ENCODE measurements at regions not wholly inside any gene's neighbourhood (a gene's known extent, or its start where the extent isn't known, plus 50 kb on each side); places are given as distances from the start of the nearest gene placed in this dataset.

- Histone ChIP-seq H3K4me1 (ENCODE audit: control insufficient read depth, low read depth, low read length) (no peaks in the 10 kb centered on the region), H3K4me3 (ENCODE audit: low read length) (no peak overlapping the region), H3K27ac (ENCODE audit: low read length) (no peak overlapping the region), H3K9ac (ENCODE audit: low read length) (no peak overlapping the region), H3K36me3 (ENCODE audit: control insufficient read depth, low read depth, low read length) (no peaks in the 10 kb centered on the region), H3K9me3 (ENCODE audit: control insufficient read depth, low read depth, low read length) (no peaks in the 10 kb centered on the region), H3K27me3 (ENCODE audit: control insufficient read depth, insufficient read depth, low read length) (no peaks in the 10 kb centered on the region)
Measured at GRCh38 chr17:71664861-71665260, 456.0 kb upstream of the SOX9 start.

GRCh38 chr17:71666047-71666446 is 454.8 kb upstream of the SOX9 start:
- H3K4me1 ChIP-seq (ENCODE audit: control insufficient read depth, low read depth, low read length) = no peaks in the 10 kb centered on the region
- H3K27me3 ChIP-seq (ENCODE audit: control insufficient read depth, insufficient read depth, low read length) = no peaks in the 10 kb centered on the region
- no peak overlapping the region for H3K27ac ChIP-seq (ENCODE audit: low read length)
- no peaks in the 10 kb centered on the region for H3K9me3 ChIP-seq (ENCODE audit: control insufficient read depth, low read depth, low read length)
- H3K36me3 ChIP-seq (ENCODE audit: control insufficient read depth, low read depth, low read length) = no peaks in the 10 kb centered on the region
- no peak overlapping the region for H3K9ac ChIP-seq (ENCODE audit: low read length)
- no peak overlapping the region for H3K4me3 ChIP-seq (ENCODE audit: low read length)

GRCh38 chr17:71667661-71668060 is 453.2 kb upstream of the SOX9 start:
- Histone ChIP-seq H3K36me3 (ENCODE audit: control insufficient read depth, low read depth, low read length) (no peaks in the 10 kb centered on the region), H3K4me1 (ENCODE audit: control insufficient read depth, low read depth, low read length) (no peaks in the 10 kb centered on the region), H3K9ac (ENCODE audit: low read length) (no peak overlapping the region), H3K9me3 (ENCODE audit: control insufficient read depth, low read depth, low read length) (peaks cover 4% of the 10 kb centered on the region), H3K4me3 (ENCODE audit: low read length) (no peak overlapping the region), H3K27ac (ENCODE audit: low read length) (no peak overlapping the region), H3K27me3 (ENCODE audit: control insufficient read depth, insufficient read depth, low read length) (no peaks in the 10 kb centered on the region)

GRCh38 chr17:71668807-71669206 is 452.0 kb upstream of the SOX9 start:
- Histone ChIP-seq H3K9me3 (ENCODE audit: control insufficient read depth, low read depth, low read length) (peaks cover 4% of the 10 kb centered on the region), H3K27ac (ENCODE audit: low read length) (no peak overlapping the region), H3K4me1 (ENCODE audit: control insufficient read depth, low read depth, low read length) (no peaks in the 10 kb centered on the region), H3K36me3 (ENCODE audit: control insufficient read depth, low read depth, low read length) (no peaks in the 10 kb centered on the region), H3K9ac (ENCODE audit: low read length) (no peak overlapping the region), H3K4me3 (ENCODE audit: low read length) (no peak overlapping the region), H3K27me3 (ENCODE audit: control insufficient read depth, insufficient read depth, low read length) (no peaks in the 10 kb centered on the region)

GRCh38 chr17:71677439-71677838 is 443.4 kb upstream of the SOX9 start:
- Histone ChIP-seq H3K36me3 (ENCODE audit: control insufficient read depth, low read depth, low read length) (no peaks in the 10 kb centered on the region), H3K27me3 (ENCODE audit: control insufficient read depth, insufficient read depth, low read length) (no peaks in the 10 kb centered on the region), H3K27ac (ENCODE audit: low read length) (no peak overlapping the region), H3K9me3 (ENCODE audit: control insufficient read depth, low read depth, low read length) (no peaks in the 10 kb centered on the region), H3K9ac (ENCODE audit: low read length) (no peak overlapping the region), H3K4me1 (ENCODE audit: control insufficient read depth, low read depth, low read length) (no peaks in the 10 kb centered on the region), H3K4me3 (ENCODE audit: low read length) (no peak overlapping the region)

- Histone ChIP-seq H3K27me3 (ENCODE audit: control insufficient read depth, insufficient read depth, low read length) (no peaks in the 10 kb centered on the region), H3K9me3 (ENCODE audit: control insufficient read depth, low read depth, low read length) (no peaks in the 10 kb centered on the region), H3K4me3 (ENCODE audit: low read length) (no peak overlapping the region), H3K9ac (ENCODE audit: low read length) (no peak overlapping the region), H3K36me3 (ENCODE audit: control insufficient read depth, low read depth, low read length) (no peaks in the 10 kb centered on the region), H3K27ac (ENCODE audit: low read length) (no peak overlapping the region), H3K4me1 (ENCODE audit: control insufficient read depth, low read depth, low read length) (no peaks in the 10 kb centered on the region)
Measured at GRCh38 chr17:71679832-71680231, 441.0 kb upstream of the SOX9 start.

- Histone ChIP-seq H3K4me1 (ENCODE audit: control insufficient read depth, low read depth, low read length) (no peaks in the 10 kb centered on the region), H3K27ac (ENCODE audit: low read length) (no peak overlapping the region), H3K9ac (ENCODE audit: low read length) (no peak overlapping the region), H3K27me3 (ENCODE audit: control insufficient read depth, insufficient read depth, low read length) (no peaks in the 10 kb centered on the region), H3K9me3 (ENCODE audit: control insufficient read depth, low read depth, low read length) (no peaks in the 10 kb centered on the region), H3K4me3 (ENCODE audit: low read length) (no peak overlapping the region), H3K36me3 (ENCODE audit: control insufficient read depth, low read depth, low read length) (no peaks in the 10 kb centered on the region)
Measured at GRCh38 chr17:71681427-71682173, 439.2 kb upstream of the SOX9 start.

- Histone ChIP-seq H3K4me3 (ENCODE audit: low read length) (no peak overlapping the region), H3K27ac (ENCODE audit: low read length) (no peak overlapping the region), H3K36me3 (ENCODE audit: control insufficient read depth, low read depth, low read length) (no peaks in the 10 kb centered on the region), H3K9me3 (ENCODE audit: control insufficient read depth, low read depth, low read length) (no peaks in the 10 kb centered on the region), H3K9ac (ENCODE audit: low read length) (no peak overlapping the region), H3K27me3 (ENCODE audit: control insufficient read depth, insufficient read depth, low read length) (no peaks in the 10 kb centered on the region), H3K4me1 (ENCODE audit: control insufficient read depth, low read depth, low read length) (no peaks in the 10 kb centered on the region)
Measured at GRCh38 chr17:71682174-71682494, 438.7 kb upstream of the SOX9 start.

GRCh38 chr17:71689782-71690181 is 431.0 kb upstream of the SOX9 start:
- H3K9ac ChIP-seq (ENCODE audit: low read length) = no peak overlapping the region
- H3K27ac ChIP-seq (ENCODE audit: low read length) = no peak overlapping the region
- no peaks in the 10 kb centered on the region for H3K27me3 ChIP-seq (ENCODE audit: control insufficient read depth, insufficient read depth, low read length)
- no peaks in the 10 kb centered on the region for H3K9me3 ChIP-seq (ENCODE audit: control insufficient read depth, low read depth, low read length)
- H3K4me3 ChIP-seq (ENCODE audit: low read length) = no peak overlapping the region
- no peaks in the 10 kb centered on the region for H3K36me3 ChIP-seq (ENCODE audit: control insufficient read depth, low read depth, low read length)
- H3K4me1 ChIP-seq (ENCODE audit: control insufficient read depth, low read depth, low read length) = no peaks in the 10 kb centered on the region

GRCh38 chr17:71699907-71700306 is 420.9 kb upstream of the SOX9 start:
- Histone ChIP-seq H3K4me1 (ENCODE audit: control insufficient read depth, low read depth, low read length) (no peaks in the 10 kb centered on the region), H3K4me3 (ENCODE audit: low read length) (no peak overlapping the region), H3K36me3 (ENCODE audit: control insufficient read depth, low read depth, low read length) (no peaks in the 10 kb centered on the region), H3K27me3 (ENCODE audit: control insufficient read depth, insufficient read depth, low read length) (no peaks in the 10 kb centered on the region), H3K9ac (ENCODE audit: low read length) (no peak overlapping the region), H3K9me3 (ENCODE audit: control insufficient read depth, low read depth, low read length) (no peaks in the 10 kb centered on the region), H3K27ac (ENCODE audit: low read length) (no peak overlapping the region)

GRCh38 chr17:71703701-71704100 is 417.1 kb upstream of the SOX9 start:
- H3K27ac ChIP-seq (ENCODE audit: low read length) = no peak overlapping the region
- H3K4me1 ChIP-seq (ENCODE audit: control insufficient read depth, low read depth, low read length) = no peaks in the 10 kb centered on the region
- H3K27me3 ChIP-seq (ENCODE audit: control insufficient read depth, insufficient read depth, low read length) = no peaks in the 10 kb centered on the region
- no peaks in the 10 kb centered on the region for H3K36me3 ChIP-seq (ENCODE audit: control insufficient read depth, low read depth, low read length)
- no peak overlapping the region for H3K9ac ChIP-seq (ENCODE audit: low read length)
- no peak overlapping the region for H3K4me3 ChIP-seq (ENCODE audit: low read length)
- H3K9me3 ChIP-seq (ENCODE audit: control insufficient read depth, low read depth, low read length) = no peaks in the 10 kb centered on the region

- H3K4me1 ChIP-seq (ENCODE audit: control insufficient read depth, low read depth, low read length) = peaks cover 13% of the 10 kb centered on the region
- no peak overlapping the region for H3K4me3 ChIP-seq (ENCODE audit: low read length)
- no peaks in the 10 kb centered on the region for H3K36me3 ChIP-seq (ENCODE audit: control insufficient read depth, low read depth, low read length)
- H3K27me3 ChIP-seq (ENCODE audit: control insufficient read depth, insufficient read depth, low read length) = no peaks in the 10 kb centered on the region
- H3K9me3 ChIP-seq (ENCODE audit: control insufficient read depth, low read depth, low read length) = no peaks in the 10 kb centered on the region
- H3K9ac ChIP-seq (ENCODE audit: low read length) = no peak overlapping the region
- H3K27ac ChIP-seq (ENCODE audit: low read length) = no peak overlapping the region
Measured at GRCh38 chr17:71709271-71709890, 411.4 kb upstream of the SOX9 start.

Data from iPS-18a (cell line).